Endodermal cell (in vitro differentiated cells): ENCODE measurements at regions not wholly inside any gene's neighbourhood (a gene's known extent, or its start where the extent isn't known, plus 50 kb on each side); places are given as distances from the start of the nearest gene placed in this dataset.

ENCODE experiments used
- DNase-seq: peaks from one replicate; pipeline ENCODE4 v3.0.0-alpha.2; 2017
- H3K27ac ChIP-seq: 2 replicates; pipeline ENCODE4 v1.5.1; 2013; ENCODE audit warnings: mild to moderate bottlenecking, low read depth, low read length, moderate library complexity
- H3K27me3 ChIP-seq: 2 replicates; pipeline ENCODE4 v1.6.1; 2013; ENCODE audit warnings: mild to moderate bottlenecking, low read length, moderate library complexity; ENCODE audit not compliant: insufficient read depth, control insufficient read depth, poor library complexity, severe bottlenecking
- H3K36me3 ChIP-seq: 2 replicates; pipeline ENCODE4 v1.7.0; 2013; ENCODE audit warnings: mild to moderate bottlenecking, low read length, moderate library complexity; ENCODE audit not compliant: control insufficient read depth, insufficient read depth
- H3K4me1 ChIP-seq: one replicate; pipeline ENCODE4 v1.7.0; 2013; ENCODE audit warnings: low read length; ENCODE audit not compliant: control insufficient read depth, insufficient read depth
- H3K4me3 ChIP-seq: 2 replicates; pipeline ENCODE4 v1.5.1; 2013; ENCODE audit warnings: mild to moderate bottlenecking, low read length, moderate library complexity
- H3K9ac ChIP-seq: 2 replicates; pipeline ENCODE4 v1.6.1; 2013; ENCODE audit warnings: mild to moderate bottlenecking, low read length, moderate library complexity; ENCODE audit not compliant: poor library complexity, severe bottlenecking; ENCODE audit errors: extremely low read depth
- H3K9me3 ChIP-seq: 2 replicates; pipeline ENCODE4 v1.6.1; 2013; ENCODE audit warnings: mild to moderate bottlenecking, low read length, moderate library complexity; ENCODE audit not compliant: control insufficient read depth
- H3K27ac Mint-ChIP-seq: 2 replicates; pipeline ENCODE4 v1.8.0; 2020; ENCODE audit warnings: mixed read lengths
- H3K27me3 Mint-ChIP-seq: 2 replicates; pipeline ENCODE4 v1.8.0; 2021; ENCODE audit warnings: mild to moderate bottlenecking, mixed read lengths; ENCODE audit not compliant: insufficient read depth
- H3K36me3 Mint-ChIP-seq: 2 replicates; pipeline ENCODE4 v1.8.0; 2020; ENCODE audit warnings: low read depth, mixed read lengths
- H3K4me1 Mint-ChIP-seq: 2 replicates; pipeline ENCODE4 v1.8.0; 2020; ENCODE audit warnings: mixed read lengths
- H3K4me3 Mint-ChIP-seq: 2 replicates; pipeline ENCODE4 v1.8.0; 2020; ENCODE audit warnings: mild to moderate bottlenecking, moderate library complexity, mixed read lengths
- H3K9me3 Mint-ChIP-seq: 2 replicates; pipeline ENCODE4 v1.8.0; 2020; ENCODE audit warnings: mild to moderate bottlenecking, mixed read lengths
- WGBS, 2 experiments: methylation state at CpG; one replicate each; pipeline versions ENCODE4 v1.1.5 to v1.1.7; 2013; ENCODE audit warnings: missing lambda C conversion rate in 2 of 2, mixed read lengths in 1 of 2; ENCODE audit not compliant: insufficient coverage in 1 of 2, insufficient read length in 1 of 2; 5-methylcytosine and 5-hydroxymethylcytosine counted together
- TF ChIP-seq, protein P1 (sequence below): fragments of 200-600 bp; sonication (generic); conservative IDR thresholded peaks from 2 replicates; pipeline ENCODE4 v1.5.0; 2021; ENCODE audit warnings: antibody characterized with exemption, mild to moderate bottlenecking

DNA sequence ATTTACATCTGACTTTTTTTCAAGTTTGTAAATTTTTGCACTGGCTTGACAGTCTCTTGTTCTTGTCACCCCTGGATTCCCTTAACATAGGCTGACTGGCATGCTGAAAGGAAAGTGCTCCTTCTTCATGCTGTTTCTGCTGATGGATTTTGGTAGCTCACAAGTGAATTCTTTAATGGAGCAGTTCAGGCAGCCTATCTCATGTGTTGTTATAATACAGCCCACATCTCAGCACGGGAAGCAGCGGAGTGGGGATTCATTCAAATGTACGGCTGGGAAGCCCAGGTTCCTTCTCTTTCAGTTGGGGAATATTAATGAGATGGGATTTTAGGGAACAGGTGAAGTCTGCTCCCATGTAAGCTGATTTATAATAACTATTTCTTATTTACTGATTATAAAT, 142.8 kb downstream of the CD8B2 start:
- no peak for DNase-seq
- WGBS, 2 experiments = 89% methylated on average over 3 of the region's 3 CpGs; no CpG with 5 or more reads in 1 of the 2 experiments
- no peak overlapping the region for H3K27ac ChIP-seq

DNA sequence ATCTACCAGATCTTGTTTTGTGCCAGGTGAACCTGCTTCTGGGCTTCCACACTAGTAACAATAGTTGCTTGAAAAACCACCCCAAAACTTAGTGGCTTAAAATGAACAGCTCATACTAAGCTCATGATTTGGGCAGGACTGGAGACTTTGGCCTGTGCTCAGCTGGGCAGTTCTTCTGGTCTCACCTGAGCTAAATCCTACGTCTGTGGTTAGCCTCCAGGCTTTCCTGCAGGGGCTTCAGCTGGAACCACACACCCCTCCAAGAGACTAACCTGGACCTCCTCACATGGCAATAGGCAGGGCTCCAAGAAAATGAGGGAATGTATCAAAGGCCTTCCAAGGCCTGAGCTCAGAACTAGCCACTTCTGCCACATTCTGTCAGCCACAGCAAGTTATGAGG, 144.1 kb downstream of the CD8B2 start:
- Histone ChIP-seq H3K27ac (no peak overlapping the region), H3K9ac (no peak overlapping the region), H3K4me1 (no peaks in the 10 kb centered on the region), H3K36me3 (no peaks in the 10 kb centered on the region), H3K4me3 (no peak overlapping the region), H3K27me3 (peaks cover 4% of the 10 kb centered on the region), H3K9me3 (peaks cover 15% of the 10 kb centered on the region)
- Mint-ChIP-seq H3K27me3 (no peaks in the 10 kb centered on the region), H3K36me3 (no peaks in the 10 kb centered on the region), H3K4me3 (no peak overlapping the region), H3K27ac (no peak overlapping the region), H3K9me3 (peaks cover 29% of the 10 kb centered on the region), H3K4me1 (no peaks in the 10 kb centered on the region)
- TF ChIP-seq, protein P1, sequence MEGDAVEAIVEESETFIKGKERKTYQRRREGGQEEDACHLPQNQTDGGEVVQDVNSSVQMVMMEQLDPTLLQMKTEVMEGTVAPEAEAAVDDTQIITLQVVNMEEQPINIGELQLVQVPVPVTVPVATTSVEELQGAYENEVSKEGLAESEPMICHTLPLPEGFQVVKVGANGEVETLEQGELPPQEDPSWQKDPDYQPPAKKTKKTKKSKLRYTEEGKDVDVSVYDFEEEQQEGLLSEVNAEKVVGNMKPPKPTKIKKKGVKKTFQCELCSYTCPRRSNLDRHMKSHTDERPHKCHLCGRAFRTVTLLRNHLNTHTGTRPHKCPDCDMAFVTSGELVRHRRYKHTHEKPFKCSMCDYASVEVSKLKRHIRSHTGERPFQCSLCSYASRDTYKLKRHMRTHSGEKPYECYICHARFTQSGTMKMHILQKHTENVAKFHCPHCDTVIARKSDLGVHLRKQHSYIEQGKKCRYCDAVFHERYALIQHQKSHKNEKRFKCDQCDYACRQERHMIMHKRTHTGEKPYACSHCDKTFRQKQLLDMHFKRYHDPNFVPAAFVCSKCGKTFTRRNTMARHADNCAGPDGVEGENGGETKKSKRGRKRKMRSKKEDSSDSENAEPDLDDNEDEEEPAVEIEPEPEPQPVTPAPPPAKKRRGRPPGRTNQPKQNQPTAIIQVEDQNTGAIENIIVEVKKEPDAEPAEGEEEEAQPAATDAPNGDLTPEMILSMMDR = no peak
- no peak for DNase-seq
- 89 to 100% methylated on average over 1 of the region's 1 CpG for WGBS, 2 experiments

More for the DNA sequence above, 142.8 kb downstream of the CD8B2 start:
- Histone ChIP-seq H3K4me1 (no peaks in the 10 kb centered on the region), H3K27me3 (peaks cover 4% of the 10 kb centered on the region), H3K9me3 (peaks cover 15% of the 10 kb centered on the region), H3K4me3 (no peak overlapping the region), H3K9ac (no peak overlapping the region), H3K36me3 (no peaks in the 10 kb centered on the region)
- Mint-ChIP-seq H3K4me3 (no peak overlapping the region), H3K9me3 (peaks cover 29% of the 10 kb centered on the region), H3K27ac (no peak overlapping the region), H3K4me1 (no peaks in the 10 kb centered on the region), H3K36me3 (no peaks in the 10 kb centered on the region), H3K27me3 (peaks cover 1% of the 10 kb centered on the region)
- TF ChIP-seq, protein P1 = no peak

DNA sequence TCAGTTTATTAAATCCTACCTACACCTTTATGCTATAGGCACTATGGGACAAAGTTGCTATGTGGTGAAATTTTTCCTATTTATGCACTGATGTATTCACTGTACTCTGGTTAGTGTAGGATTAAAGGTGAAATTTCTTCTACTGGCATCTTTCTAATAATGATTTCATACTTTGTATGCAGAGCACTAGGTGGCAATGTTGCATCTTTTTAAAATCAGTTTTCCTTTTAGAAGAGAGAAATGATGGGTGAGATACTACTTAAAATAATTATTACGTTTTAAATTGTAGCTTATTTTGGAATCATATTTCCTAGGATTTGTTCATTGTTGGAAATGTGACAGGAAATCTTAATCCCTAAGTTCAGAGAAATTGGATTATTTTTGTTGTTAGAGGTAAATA, 150.9 kb downstream of the CD8B2 start:
- TF ChIP-seq, protein P1 = peak; percentile 70
- Mint-ChIP-seq H3K27ac (no peak overlapping the region), H3K27me3 (peaks cover 22% of the 10 kb centered on the region), H3K36me3 (no peaks in the 10 kb centered on the region), H3K4me1 (peaks cover 11% of the 10 kb centered on the region), H3K4me3 (no peak overlapping the region), H3K9me3 (no peaks in the 10 kb centered on the region)
- H3K9ac ChIP-seq = no peak overlapping the region
- no peaks in the 10 kb centered on the region for H3K36me3 ChIP-seq
- 75% methylated on average over 1 of the region's 1 CpG; no CpG with 5 or more reads in 1 of the 2 experiments for WGBS, 2 experiments
- H3K4me1 ChIP-seq = no peaks in the 10 kb centered on the region
- no peak overlapping the region for H3K4me3 ChIP-seq
- H3K27me3 ChIP-seq = peaks cover 42% of the 10 kb centered on the region
- DNase-seq = no peak
- H3K27ac ChIP-seq = no peak overlapping the region
- no peaks in the 10 kb centered on the region for H3K9me3 ChIP-seq
